ENCODE measurements at regions not wholly inside any gene's neighbourhood (a gene's known extent, or its start where the extent isn't known, plus 50 kb on each side); places are given as distances from the start of the nearest gene placed in this dataset.

DNA sequence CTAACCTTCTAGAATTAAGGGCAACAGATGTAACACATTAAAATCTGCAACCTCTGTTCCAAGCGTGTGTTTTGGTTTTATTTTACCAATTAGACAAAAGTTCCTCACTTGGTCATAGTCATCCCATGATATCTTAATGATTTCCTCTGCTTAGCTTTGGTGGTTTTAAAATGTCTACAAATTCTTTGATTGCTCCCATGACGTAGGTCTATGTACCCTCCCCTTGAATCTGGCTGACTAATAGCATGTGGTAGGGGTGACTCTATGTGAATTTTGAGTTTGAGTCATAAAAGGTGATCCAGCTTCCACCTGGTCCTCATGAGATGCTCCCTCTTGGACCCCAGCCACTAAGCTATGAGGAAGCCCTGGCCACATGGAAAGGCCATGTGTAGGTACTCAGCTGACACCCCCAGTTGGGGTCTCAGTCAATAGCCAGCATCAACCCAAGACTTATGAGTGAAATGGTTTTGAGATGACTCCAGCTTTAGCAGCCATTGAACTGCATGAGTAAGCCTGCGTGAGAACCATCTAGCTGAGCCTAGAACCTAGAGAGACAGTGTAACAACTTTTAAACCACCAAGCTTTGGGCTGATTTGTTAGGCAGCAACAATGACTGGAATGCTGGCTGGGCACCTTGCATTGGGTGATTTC lies 247.1 kb downstream of the MSRB3 start:
- no peaks in the 10 kb centered on the region for H3K9me3 ChIP-seq
- intact Hi-C loops (cut with DNase I) = loop anchor here (5.0 kb wide), 1 partner anchor 687 kb away; no protein-coding TSS in a partner anchor
- no peak overlapping the region for H3K27ac ChIP-seq
- H3K36me3 ChIP-seq = no peaks in the 10 kb centered on the region
- H3K4me1 ChIP-seq = no peaks in the 10 kb centered on the region
- H3K4me3 ChIP-seq = no peak overlapping the region
- no peak for TF ChIP-seq POLR2A (IDR thresholded peaks at IDR 0.05)
- TF ChIP-seq, protein P1, sequence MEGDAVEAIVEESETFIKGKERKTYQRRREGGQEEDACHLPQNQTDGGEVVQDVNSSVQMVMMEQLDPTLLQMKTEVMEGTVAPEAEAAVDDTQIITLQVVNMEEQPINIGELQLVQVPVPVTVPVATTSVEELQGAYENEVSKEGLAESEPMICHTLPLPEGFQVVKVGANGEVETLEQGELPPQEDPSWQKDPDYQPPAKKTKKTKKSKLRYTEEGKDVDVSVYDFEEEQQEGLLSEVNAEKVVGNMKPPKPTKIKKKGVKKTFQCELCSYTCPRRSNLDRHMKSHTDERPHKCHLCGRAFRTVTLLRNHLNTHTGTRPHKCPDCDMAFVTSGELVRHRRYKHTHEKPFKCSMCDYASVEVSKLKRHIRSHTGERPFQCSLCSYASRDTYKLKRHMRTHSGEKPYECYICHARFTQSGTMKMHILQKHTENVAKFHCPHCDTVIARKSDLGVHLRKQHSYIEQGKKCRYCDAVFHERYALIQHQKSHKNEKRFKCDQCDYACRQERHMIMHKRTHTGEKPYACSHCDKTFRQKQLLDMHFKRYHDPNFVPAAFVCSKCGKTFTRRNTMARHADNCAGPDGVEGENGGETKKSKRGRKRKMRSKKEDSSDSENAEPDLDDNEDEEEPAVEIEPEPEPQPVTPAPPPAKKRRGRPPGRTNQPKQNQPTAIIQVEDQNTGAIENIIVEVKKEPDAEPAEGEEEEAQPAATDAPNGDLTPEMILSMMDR (IDR thresholded peaks at IDR 0.05) = no peak
- TF ChIP-seq POLR2AphosphoS5 (IDR thresholded peaks at IDR 0.05; ENCODE audit: insufficient read depth in 1 of 2, low read depth in 1 of 2) = no peak
- no peak for DNase-seq (ENCODE audit: extremely low spot score in 2 of 2)
- H3K27me3 ChIP-seq = no peaks in the 10 kb centered on the region

DNA sequence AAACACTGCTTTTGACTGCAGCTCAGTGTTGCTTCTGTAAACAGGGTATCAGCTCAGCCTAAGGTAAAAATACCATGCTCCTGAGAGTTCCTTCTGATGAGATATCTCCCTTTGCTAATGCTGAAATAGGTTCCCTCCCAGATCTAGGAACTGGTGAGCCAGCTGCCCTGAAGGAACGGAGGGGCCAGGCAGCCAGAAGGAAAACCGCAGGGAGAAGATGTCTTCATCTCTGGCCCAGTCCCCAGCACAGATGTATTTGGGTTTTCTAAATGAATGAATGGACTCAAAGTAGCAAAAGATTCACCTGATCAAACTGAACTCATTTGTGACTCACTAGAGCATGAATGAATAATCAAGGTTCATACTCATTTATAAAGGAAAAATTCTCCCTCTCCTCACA lies 247.8 kb downstream of the MSRB3 start:
- no peaks in the 10 kb centered on the region for H3K4me1 ChIP-seq
- H3K9me3 ChIP-seq = no peaks in the 10 kb centered on the region
- no peaks in the 10 kb centered on the region for H3K36me3 ChIP-seq
- no peaks in the 10 kb centered on the region for H3K27me3 ChIP-seq
- TF ChIP-seq POLR2AphosphoS5 (IDR thresholded peaks at IDR 0.05; ENCODE audit: insufficient read depth in 1 of 2, low read depth in 1 of 2) = no peak
- TF ChIP-seq POLR2A (IDR thresholded peaks at IDR 0.05) = no peak
- TF ChIP-seq, protein P1 (IDR thresholded peaks at IDR 0.05) = no peak
- H3K27ac ChIP-seq = no peak overlapping the region
- intact Hi-C loops (cut with DNase I) = loop anchor here (5.0 kb wide), 1 partner anchor 686 kb away; no protein-coding TSS in a partner anchor
- no peak overlapping the region for H3K4me3 ChIP-seq
- DNase-seq (ENCODE audit: extremely low spot score in 2 of 2) = no peak

DNA sequence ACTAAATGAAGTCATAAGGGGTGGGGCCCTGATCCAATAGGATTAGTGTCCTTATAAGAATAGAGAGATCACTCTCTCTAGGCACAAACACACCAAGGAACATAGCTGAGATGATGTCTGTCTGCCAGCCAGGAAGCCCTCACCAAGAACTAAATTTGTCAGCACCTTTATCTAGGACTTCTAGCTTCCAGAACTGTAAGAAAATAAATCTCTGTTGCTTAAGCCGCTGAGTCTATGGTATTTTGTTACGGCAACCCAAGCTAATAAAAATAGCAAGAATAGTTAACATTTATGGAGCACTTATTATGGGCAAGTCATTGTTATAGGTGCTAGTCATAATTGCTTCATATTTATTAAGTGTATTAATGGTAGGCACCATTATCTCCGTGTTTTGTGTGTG lies 249.6 kb downstream of the MSRB3 start:
- Histone ChIP-seq H3K9me3 (no peaks in the 10 kb centered on the region), H3K4me3 (no peak overlapping the region), H3K4me1 (no peaks in the 10 kb centered on the region), H3K27me3 (no peaks in the 10 kb centered on the region), H3K27ac (no peak overlapping the region), H3K36me3 (no peaks in the 10 kb centered on the region)
- DNase-seq (ENCODE audit: extremely low spot score in 2 of 2) = no peak
- intact Hi-C loops (cut with DNase I) = loop anchor here (5.0 kb wide), 1 partner anchor 684 kb away; no protein-coding TSS in a partner anchor
- TF ChIP-seq, protein P1 (IDR thresholded peaks at IDR 0.05) = no peak
- TF ChIP-seq POLR2A (IDR thresholded peaks at IDR 0.05) (no peak), POLR2AphosphoS5 (IDR thresholded peaks at IDR 0.05; ENCODE audit: insufficient read depth in 1 of 2, low read depth in 1 of 2) (no peak)

DNA sequence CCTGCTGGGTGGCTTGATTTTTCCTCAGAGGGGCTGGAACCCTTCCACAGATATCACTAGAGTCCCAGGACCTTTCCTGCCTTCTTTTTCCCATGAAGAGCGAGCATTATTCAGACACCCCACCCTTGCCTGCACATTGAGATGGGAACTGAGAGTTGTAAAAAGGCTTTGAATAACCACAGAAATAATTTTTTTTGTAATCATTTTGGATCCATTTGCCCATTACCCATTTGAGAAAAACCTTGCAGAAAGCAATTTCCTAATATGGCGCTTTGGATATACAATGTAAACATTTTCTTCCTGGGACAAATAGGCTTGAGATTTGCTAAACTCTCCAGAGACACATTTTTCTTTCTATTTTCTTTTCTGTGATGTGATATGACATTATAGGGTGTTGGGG lies 250.6 kb downstream of the MSRB3 start:
- Histone ChIP-seq H3K36me3 (no peaks in the 10 kb centered on the region), H3K4me3 (no peak overlapping the region), H3K9me3 (no peaks in the 10 kb centered on the region), H3K27me3 (no peaks in the 10 kb centered on the region), H3K27ac (no peak overlapping the region), H3K4me1 (no peaks in the 10 kb centered on the region)
- TF ChIP-seq POLR2AphosphoS5 (IDR thresholded peaks at IDR 0.05; ENCODE audit: insufficient read depth in 1 of 2, low read depth in 1 of 2) (no peak), POLR2A (IDR thresholded peaks at IDR 0.05) (no peak)
- TF ChIP-seq, protein P1 (IDR thresholded peaks at IDR 0.05) = no peak
- no peak for DNase-seq (ENCODE audit: extremely low spot score in 2 of 2)
- intact Hi-C loops (cut with DNase I) = loop anchor here (5.0 kb wide), 1 partner anchor 683 kb away; no protein-coding TSS in a partner anchor

DNA sequence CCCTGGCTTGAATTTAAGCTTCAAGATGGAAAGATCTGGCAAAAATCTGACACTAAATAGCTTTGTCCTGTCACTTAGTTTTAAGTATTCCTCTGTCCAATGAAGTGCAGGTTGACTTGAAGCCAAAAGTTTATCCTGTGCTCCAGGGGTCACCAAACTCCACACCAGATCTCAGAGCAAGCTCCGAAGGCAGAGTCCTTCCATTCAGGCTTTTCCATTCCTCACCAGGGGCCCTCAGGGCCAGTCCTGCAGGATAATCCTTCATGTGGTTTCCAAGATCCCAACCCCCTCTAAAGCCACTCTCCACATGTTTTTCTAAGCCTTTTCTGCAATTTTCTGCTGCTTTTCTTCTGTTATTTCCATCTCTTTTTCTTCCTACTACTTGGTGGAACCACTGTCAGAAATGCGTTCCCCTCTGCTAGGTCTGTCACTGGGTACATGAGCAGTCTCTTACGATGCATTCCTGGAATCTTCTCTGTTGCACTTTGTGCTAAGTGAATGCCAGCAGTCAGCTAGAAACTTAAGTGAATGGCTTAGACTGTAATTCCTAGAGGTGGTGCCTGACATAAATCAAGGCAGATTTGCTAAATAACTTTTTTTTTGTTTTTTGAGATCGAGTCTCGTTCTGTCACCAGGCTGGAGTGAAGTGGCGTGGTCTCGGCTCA lies 251.4 kb downstream of the MSRB3 start:
- no peak overlapping the region for H3K27ac ChIP-seq
- no peaks in the 10 kb centered on the region for H3K4me1 ChIP-seq
- intact Hi-C loops (cut with DNase I) = loop anchor here (5.0 kb wide), 1 partner anchor 682 kb away; no protein-coding TSS in a partner anchor
- no peak overlapping the region for H3K4me3 ChIP-seq
- no peaks in the 10 kb centered on the region for H3K9me3 ChIP-seq
- no peak for DNase-seq (ENCODE audit: extremely low spot score in 2 of 2)
- TF ChIP-seq, protein P1 (IDR thresholded peaks at IDR 0.05) = no peak
- TF ChIP-seq POLR2A (IDR thresholded peaks at IDR 0.05) (no peak), POLR2AphosphoS5 (IDR thresholded peaks at IDR 0.05; ENCODE audit: insufficient read depth in 1 of 2, low read depth in 1 of 2) (no peak)
- H3K27me3 ChIP-seq = no peaks in the 10 kb centered on the region
- no peaks in the 10 kb centered on the region for H3K36me3 ChIP-seq

Data from vagina (tissue), 2 donors.